HG03139 (cell line): ENCODE measurements at regions not wholly inside any gene's neighbourhood (a gene's known extent, or its start where the extent isn't known, plus 50 kb on each side); places are given as distances from the start of the nearest gene placed in this dataset.

Experiments
- ATAC-seq: cut with Tn5 transposase; IDR thresholded peaks from one replicate; pipeline ENCODE4 v1.9.1; 2021; ENCODE audit not compliant: unreplicated experiment

DNA sequence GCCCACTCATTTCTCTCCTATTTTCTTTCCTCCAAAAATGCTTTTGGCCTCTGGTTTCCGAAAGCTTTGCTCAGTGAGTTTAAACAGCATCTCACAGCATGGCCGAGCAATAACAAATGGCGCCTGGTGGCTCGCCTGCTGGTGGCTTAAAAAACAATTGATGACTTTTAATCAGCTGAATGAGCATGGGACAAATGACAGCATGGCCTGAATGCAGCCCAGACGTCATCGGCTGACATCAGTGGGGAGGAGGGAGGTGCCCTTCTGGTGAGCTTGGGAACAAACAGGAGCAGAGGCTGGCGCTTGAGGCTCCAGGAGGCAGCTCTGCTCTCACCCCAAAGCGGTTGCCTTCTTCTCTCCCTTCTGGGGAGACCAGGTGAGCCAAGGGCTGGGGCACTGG, 286.4 kb downstream of the BCOR start:
- no peak for ATAC-seq

DNA sequence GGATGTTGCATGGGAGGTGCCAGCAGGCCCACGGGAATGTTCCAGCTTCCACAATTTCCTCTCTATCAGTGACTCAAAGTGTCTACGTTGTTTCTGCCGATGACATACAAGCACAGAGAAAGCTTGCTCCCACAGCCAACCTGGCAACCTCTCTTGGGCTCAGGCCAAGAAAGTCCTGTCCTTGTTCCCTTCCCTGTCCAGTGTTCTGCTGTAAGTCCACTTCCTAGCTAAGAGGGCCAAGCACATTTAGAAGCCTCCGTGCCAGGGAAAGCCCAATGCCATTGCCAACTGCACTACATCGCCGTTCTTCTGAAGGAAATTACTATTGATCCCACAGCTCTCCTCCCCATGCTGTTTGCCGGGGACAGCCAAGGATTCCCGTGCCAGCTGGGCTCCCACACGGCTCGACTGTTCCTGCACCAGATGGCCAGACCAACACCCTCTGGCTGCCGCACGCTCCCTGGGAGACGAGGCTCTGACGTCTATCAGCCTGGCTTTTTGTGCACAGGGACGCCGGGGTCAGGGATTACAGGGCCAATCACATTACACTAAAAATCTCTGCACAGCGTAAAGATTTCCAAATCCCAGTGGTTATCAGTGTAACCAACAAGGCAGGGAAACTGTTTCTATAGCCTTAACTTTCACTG, 284.0 kb downstream of the BCOR start:
- ATAC-seq: no peak

DNA sequence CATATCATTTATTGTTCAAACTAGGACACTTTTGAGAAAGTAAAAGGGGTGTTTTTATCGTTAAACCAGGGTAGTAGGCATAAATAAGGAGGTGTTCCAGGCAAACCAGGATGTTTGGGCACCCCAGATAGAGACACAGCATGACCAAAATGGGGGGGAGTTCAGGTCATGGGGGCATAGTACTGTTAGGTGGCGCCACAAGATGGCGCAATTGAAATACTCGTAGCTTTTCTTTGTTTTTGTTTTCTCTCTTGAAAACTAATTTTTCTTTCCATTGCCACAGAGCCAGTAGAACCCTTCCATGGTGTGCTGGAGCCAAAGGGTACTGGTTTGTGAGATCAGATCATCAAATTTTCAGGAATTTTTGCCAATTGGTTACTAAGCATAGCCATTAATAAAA, 283.4 kb downstream of the BCOR start:
- ATAC-seq: no peak

DNA sequence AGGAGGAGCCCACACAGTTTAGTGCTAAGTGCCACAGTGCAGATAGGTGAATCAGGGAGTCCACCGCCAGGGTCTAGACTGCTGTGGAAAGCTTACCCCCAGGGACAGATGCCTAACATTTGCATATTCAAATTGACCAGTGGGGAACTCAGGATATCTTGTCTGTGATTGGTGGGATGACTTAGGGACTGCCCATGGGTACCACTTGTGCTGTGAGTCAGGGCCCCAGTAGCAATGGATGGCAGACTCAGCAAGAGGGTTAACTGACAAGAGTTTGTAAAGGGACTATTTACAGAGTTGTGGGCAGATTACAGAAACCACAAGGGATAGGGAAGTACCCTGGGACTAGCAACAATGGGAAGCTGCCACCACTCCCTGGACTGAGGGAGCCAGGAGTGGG, 282.1 kb downstream of the BCOR start:
- peak; percentile 59 for ATAC-seq

DNA sequence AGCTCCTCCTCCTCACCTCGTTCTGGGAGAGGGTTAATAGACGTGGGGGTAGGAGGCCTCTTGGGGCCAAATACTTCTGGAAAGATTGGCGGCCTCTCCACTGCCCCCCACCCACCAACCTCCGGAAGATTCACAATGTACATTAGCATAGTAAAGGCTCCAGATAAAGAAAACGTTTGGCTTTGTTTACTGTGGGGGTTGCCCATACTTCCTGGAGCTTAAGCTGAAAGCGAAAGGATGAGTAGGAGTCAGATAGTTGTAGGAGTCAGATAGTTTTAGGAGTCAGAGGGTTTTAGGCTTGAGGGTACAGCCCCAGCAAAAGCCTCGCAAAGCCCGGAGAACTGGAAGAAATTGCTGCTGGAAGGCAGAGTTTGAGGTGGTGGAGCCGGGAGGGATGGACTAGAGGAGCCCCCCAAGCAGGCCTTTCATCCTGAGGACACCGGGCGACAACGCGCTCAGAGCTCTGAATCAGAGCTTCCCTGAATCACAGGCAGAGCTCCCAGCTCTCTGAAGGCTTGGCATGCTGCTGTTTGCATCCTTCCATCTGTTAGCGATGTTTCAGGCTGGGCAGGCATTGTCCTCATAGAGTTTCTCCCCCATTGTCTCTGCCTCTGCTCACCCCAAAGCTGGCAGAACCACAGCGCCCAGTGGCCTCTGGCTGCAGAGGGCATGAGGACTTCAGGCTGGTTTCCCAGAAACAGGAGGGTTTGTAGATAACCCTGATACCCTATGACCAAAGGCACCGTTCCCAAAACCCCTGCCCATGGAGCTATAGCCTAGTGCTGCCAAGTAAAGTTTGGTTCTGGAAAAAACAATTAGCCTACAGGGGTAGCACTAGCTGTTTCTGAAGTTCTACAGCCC, 280.7 kb downstream of the BCOR start:
- no peak for ATAC-seq

DNA sequence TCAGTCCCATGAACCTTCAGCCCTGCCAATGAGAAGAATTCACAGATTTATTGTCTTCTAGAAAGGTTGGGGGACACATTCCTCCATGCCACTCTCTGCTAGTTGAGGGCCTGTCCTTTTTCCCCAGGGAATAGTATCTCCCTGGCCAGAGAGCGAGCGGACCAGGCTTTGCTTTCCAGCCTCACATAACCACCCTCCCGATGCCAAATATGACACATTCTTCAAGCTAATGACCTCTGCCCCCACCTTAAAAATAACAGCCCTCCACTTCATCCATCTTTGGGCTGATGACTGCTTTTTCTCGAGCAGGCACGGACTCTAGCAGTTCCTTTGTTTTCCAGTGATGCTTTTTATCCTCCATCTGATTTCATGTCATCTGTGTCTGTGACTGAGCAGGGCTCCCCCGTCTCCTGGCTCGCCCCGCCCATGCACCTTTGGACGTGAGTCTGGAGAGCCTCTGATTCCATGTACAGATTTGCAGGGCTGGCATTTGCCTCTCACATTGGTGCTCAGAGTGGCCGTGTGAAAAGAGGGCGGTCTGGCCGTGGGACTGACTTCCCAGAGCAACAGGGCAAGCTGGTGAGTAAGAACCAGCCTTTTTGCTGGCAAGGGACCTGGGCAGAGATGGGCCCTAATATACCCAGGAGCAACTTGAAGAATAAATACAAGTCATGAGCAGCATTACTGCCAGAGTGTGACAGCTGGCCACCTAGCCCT, 279.8 kb downstream of the BCOR start:
- no peak for ATAC-seq

DNA sequence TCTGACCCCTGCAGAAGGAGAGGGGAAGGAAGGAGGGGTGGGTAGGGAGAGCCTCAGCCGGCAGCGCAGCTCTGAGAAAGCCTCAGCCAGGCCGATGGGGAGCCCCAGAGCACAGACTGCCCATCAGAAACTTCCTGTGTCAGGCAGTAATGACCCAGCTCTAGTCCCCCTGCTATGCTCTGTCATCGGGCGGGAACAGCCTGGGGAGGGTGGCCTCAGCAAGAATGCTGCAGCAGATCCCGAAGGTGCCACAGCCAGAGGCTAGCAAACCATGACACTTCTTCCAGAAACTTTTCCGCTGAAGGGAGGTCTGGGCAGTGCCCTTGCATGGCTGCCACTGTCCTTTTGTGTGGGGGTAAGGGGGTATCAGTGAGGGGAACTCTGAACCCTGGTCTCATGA, 279.0 kb downstream of the BCOR start:
- ATAC-seq: no peak

DNA sequence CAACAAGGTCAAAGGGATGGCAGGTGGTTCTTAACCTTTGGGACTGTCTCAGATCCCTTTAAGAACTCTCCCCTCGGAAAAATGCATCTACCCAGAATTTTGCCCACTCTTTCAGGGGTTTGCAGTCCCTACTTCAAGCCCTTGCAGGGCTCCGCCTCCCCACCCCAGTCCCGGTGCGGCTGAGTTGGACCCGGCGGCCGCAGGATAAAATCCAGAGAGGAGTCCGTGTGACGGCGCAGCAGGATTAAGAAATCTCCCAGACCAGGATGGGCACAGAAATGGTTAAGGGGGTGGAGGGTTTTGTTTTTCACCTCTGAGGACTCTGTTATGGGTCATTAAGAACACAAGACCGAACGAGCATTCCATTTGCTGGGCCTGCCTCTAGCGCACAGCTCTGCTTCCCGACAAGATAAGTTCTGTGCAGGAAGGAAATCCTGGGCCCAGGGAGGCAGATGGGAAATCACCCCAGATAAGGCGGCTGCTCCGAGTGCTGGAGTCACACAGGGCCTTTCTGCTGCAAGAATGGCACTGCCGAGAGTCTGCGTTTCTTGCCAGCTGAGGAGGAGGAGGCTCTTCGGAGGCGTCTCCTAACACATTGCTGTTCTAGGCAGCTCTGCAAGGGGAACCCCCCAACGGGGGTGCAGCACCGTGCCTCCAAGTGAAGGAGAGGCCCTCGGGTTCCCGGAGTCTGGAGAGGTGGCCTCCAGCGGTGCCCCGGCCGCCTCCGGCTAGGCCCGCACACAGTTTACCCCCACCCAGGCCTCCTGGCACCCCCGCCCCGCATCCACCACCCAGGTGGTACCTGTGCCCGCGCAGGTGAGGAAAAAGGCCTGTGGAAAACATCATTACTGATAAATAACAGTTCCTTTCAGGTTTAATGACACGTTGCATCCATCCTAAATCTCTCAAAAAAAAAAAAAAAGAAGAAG, 277.6 kb downstream of the BCOR start:
- ATAC-seq: no peak

DNA sequence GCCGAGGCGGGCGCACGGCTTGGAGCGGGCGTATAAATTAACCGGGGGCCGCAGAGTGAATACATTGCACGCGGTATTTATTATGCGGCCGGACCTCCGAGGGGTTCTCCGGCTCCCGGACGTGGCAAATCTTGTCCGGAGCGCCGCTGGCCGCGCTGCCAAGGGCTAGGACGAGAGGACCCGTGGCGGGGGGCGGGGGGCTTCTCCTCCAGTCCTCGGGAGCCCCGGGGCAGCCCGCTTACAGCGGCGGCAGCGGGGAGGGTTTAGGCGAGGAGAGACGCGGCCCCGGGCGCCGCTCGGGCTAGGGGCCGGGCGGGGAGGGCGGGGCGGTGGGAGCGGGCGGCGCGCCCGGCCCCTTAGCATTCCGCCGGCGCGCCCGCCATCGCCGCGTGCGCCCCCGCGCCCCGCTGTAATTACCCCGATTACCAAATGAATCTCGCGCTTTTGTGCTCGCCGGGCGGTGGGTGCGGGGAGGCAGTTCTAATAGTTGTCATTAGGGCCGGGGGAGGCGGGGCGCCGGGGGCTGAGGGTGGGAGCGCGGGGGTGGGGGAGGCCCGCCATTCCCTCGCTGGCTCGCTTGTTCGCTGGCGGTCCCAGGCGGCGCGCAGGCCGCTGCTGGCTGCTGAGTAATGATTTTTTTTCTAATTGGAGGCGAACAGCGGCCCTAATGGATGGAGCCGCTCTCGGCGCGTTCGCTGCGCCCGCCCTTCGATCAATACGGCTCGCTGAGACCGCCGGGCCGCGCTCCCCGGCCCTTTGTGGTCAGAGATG, 276.6 kb downstream of the BCOR start:
- ATAC-seq: no peak

DNA sequence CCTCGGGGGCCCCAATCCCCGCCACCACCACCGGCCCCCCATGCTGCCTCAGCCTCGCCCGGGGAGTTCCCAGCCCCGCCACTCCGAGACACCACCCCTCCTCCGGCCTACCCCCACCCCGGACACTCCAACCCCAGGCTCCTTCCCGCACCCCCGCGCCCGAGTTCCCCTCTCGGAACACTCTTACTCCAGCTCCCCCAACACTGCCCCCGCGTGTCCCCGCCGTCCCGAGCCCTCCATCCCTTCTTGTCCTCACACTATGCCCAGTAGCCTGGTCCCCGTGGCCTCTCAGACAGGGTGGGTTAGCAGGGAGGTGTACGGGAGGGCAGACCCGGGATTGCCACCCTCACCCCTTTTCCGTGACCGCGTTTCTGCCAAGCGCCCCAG, 276.1 kb downstream of the BCOR start:
- ATAC-seq: no peak

DNA sequence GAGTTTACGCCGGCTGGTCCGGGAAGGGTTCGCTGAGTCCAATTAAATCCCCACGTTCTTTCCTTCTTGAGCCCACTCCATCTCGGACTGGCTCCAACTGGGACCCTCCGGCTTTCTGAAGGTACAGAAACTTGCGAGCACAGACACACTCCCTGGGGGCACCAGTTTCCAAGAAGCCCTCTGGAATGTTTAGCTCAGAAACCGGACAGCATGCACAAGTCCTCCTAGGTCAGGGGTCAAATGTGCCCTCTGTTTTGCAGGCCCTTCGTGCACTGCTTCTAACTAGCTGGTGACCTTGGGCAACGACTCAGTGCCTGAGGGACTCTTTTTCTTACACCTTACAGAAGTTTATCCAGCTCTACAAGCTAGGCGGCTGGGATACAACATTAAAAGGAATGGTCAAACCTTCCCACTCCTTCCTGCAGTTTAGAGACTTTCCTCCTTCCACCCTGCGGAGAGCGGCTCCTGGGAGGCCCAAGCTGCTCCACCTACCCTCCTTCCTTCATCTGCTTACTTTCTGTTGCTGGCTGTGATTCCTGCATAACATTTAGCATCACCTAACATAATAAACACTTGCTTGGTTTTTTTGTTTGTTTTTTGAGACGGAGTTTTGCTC, 275.5 kb downstream of the BCOR start:
- ATAC-seq: no peak

DNA sequence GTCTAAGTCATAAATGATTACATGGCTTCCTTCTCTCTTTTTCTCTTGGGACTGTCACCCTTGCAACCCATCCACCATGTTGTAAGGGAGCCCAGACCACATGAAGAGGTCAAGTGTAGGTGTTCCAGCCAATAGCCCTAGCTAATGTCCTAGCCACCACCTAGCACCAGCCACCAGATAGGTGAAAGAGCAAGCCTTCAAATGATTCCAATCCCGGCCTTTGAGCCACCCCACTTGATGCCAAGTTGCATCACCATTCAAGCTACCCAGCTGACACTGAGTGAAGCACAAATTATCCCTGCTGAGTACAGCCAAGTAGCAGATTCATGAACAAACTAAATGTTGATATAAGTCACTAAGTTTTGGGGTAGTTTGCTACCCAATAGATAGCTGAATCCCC, 274.3 kb downstream of the BCOR start:
- no peak for ATAC-seq

DNA sequence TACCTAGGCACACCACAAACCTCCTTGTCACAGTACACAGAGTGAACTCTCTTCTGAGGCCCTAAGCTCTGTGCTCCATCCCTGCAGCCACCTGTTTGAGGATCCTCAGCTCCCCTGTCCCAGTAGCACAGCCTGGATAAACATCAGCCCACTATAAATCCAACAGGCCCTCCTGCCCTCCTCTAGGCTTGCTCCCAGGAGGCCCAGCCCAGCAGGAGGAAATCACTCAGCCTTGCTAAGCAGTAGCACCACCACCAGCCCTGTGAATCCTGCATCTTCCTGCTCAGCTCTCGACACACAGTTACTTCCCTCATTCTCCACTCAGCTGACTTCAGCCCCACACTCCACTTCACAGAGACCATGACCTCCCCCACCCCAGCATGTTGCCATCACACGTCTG, 273.9 kb downstream of the BCOR start:
- ATAC-seq: no peak

DNA sequence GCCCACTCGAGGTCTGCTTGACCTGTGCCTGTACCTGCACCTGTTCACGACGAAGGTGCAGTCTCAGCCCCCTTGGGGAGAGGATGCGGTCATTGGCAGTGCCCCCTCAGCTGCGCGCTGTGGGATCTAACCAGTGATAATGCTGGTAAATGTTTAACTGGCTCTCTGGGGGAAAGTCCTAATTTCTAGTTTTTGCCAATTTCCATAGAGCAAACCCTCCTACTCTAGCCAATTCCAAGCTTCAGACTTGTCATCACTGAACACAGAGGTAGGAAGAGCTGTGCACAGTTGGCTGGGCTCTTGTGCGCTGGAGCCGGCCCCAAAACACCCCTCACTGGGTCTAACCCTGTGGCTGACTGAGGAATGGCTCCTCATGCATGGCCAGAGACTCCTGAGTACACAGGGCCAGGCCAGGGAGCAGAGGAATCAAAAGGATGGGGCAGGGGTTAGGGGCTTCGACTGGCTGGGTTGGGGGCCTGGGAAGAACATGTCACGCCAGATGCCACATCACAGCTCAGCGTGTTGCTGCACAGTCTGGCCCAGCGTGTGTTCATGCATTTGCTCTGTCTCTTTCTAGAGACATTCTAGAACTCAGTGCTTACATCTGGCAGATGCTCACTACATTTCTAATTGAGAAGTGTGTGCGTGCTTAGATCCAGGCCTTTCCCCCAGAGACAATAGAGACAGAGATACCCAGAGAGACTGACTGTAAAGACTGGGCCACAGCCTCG, 270.8 kb downstream of the BCOR start:
- ATAC-seq: no peak

DNA sequence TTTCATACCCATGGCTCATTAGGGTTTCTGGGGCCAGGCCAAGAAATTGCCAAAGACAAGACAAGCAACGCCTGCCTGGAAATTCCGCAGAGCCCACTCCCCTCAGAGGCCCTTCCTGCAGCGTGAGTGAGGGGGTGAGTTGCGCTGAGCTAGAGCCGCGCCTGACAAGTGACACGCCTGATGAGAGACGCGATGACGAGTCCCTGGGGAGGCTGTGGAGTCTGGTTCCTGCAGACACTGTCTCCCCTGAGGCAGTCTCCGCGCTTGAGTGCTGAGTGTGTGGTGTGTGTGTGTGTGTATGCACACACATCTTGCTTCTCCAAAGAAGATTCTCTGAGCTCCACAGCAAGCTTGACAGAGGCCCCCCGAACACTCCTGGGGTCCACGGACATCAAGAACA, 269.8 kb downstream of the BCOR start:
- peak; percentile 58 for ATAC-seq

DNA sequence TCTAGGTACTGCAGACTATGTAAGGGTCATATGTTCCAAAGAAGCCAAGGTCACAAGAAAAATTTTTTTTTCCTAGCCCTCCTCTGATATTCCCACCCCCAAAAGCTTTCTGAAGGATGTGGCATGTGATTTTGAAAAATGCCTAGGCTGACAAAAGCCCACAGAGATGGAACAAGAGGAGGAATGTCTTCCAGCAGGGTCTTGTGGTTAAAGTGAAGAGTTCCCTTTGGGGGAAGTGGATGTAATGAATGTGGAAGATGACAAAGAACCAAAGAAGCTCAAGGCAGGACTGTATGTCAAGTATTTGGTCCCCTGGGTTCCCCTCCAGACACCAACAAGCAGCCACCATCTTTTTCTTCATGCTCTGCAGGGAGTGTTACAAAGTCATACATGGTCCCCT, 268.8 kb downstream of the BCOR start:
- no peak for ATAC-seq

DNA sequence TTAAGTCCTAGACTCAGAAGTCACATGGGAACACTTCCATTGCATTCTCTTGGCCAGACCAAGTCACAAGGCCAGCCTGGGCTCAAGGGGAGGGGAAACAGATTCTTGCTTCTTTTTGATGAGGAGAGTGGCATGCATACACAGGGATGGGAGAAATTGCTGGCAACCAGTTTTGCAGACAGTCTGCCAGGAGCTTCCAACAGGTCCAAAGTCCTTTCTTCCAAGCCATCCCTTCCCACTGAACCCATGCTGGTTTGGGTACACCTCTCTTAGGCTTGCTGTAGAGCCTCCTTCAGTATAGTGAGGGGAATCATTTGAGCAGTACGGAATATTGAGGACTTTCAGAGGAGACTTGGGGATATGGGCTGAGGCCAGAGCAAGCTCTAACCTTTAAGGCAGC, 267.8 kb downstream of the BCOR start:
- ATAC-seq: no peak

DNA sequence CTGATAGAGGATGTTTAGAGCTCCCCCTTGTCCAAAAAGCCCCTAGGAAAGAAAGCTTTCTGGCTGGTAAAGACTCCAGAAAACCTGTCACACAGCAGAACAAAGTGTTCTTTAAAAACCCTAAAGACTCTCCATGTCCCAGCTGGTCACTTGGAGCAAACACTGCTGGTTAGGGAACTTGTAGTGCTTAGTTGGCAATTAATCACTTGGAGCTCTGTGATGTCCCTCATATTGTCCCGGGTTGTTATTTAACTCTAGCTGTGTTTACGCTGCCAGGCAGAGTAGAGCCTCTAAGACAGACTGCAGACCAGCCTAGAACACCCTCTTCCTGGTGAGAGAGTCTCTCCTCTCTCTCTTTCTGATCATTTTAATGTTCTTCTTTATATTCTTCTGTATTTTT, 267.3 kb downstream of the BCOR start:
- ATAC-seq: no peak

DNA sequence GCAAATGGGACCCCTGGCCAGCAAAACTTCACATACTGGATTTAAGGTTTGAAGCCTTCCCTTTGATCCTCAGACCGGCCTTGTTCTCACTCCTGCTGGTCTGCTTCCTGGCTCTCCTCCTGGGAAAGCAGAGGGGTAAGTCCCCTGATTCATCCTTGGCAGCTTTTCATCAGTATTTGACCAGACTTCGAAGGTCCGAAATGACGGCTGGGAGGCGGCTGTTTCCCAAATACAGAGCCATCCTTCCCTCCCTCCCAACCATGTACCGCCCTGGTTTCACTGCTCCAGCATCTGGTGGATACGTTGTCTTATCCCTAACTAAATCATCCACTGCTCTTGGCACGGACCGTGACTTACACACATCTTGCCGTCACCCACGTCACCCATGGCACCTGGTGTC, 265.5 kb downstream of the BCOR start:
- no peak for ATAC-seq
